ENCODE measurements at regions not wholly inside any gene's neighbourhood (a gene's known extent, or its start where the extent isn't known, plus 50 kb on each side); places are given as distances from the start of the nearest gene placed in this dataset.

GRCh38 chr11:70810133-70810532, 411.8 kb downstream of the CTTN start:
- Histone ChIP-seq H3K9ac (ENCODE audit: low read depth in 1 of 2, low read length in 2 of 2) (no peak overlapping the region), H3K27ac (ENCODE audit: low read depth in 1 of 2, low read length in 2 of 2) (no peak overlapping the region), H3K4me3 (ENCODE audit: low read depth in 1 of 3, low read length in 3 of 3) (no peak overlapping the region), H3K36me3 (ENCODE audit: control insufficient read depth in 4 of 4, insufficient read depth in 3 of 4, low read depth in 1 of 4, low read length in 3 of 4) (peaks cover 0 to 21% (median 5%) of the 10 kb centered on the region in 4 donors), H3K9me3 (ENCODE audit: control insufficient read depth in 4 of 4, low read length in 3 of 4) (no peaks in the 10 kb centered on the region), H3K4me1 (ENCODE audit: control insufficient read depth in 4 of 4, insufficient read depth in 4 of 4, low read length in 3 of 4) (no peaks in the 10 kb centered on the region), H3K27me3 (ENCODE audit: control insufficient read depth in 4 of 4, insufficient read depth in 4 of 4, low read length in 3 of 4) (no peaks in the 10 kb centered on the region)
- 92% methylated on average over 9 of the region's 9 CpGs for WGBS
- TF ChIP-seq FOXA1 (IDR thresholded peaks at IDR 0.05) = no peak
- no peak for TF ChIP-seq RAD21 (IDR thresholded peaks at IDR 0.05)
- no peak for TF ChIP-seq HNF4G (IDR thresholded peaks at IDR 0.05)
- no peak for TF ChIP-seq JUND (IDR thresholded peaks at IDR 0.05)
- TF ChIP-seq, protein P1, sequence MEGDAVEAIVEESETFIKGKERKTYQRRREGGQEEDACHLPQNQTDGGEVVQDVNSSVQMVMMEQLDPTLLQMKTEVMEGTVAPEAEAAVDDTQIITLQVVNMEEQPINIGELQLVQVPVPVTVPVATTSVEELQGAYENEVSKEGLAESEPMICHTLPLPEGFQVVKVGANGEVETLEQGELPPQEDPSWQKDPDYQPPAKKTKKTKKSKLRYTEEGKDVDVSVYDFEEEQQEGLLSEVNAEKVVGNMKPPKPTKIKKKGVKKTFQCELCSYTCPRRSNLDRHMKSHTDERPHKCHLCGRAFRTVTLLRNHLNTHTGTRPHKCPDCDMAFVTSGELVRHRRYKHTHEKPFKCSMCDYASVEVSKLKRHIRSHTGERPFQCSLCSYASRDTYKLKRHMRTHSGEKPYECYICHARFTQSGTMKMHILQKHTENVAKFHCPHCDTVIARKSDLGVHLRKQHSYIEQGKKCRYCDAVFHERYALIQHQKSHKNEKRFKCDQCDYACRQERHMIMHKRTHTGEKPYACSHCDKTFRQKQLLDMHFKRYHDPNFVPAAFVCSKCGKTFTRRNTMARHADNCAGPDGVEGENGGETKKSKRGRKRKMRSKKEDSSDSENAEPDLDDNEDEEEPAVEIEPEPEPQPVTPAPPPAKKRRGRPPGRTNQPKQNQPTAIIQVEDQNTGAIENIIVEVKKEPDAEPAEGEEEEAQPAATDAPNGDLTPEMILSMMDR (IDR thresholded peaks at IDR 0.05; ENCODE audit: low read depth, low read length, missing input control) = no peak
- TF ChIP-seq, protein P2, sequence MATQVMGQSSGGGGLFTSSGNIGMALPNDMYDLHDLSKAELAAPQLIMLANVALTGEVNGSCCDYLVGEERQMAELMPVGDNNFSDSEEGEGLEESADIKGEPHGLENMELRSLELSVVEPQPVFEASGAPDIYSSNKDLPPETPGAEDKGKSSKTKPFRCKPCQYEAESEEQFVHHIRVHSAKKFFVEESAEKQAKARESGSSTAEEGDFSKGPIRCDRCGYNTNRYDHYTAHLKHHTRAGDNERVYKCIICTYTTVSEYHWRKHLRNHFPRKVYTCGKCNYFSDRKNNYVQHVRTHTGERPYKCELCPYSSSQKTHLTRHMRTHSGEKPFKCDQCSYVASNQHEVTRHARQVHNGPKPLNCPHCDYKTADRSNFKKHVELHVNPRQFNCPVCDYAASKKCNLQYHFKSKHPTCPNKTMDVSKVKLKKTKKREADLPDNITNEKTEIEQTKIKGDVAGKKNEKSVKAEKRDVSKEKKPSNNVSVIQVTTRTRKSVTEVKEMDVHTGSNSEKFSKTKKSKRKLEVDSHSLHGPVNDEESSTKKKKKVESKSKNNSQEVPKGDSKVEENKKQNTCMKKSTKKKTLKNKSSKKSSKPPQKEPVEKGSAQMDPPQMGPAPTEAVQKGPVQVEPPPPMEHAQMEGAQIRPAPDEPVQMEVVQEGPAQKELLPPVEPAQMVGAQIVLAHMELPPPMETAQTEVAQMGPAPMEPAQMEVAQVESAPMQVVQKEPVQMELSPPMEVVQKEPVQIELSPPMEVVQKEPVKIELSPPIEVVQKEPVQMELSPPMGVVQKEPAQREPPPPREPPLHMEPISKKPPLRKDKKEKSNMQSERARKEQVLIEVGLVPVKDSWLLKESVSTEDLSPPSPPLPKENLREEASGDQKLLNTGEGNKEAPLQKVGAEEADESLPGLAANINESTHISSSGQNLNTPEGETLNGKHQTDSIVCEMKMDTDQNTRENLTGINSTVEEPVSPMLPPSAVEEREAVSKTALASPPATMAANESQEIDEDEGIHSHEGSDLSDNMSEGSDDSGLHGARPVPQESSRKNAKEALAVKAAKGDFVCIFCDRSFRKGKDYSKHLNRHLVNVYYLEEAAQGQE (IDR thresholded peaks at IDR 0.05) = no peak
- TF ChIP-seq, protein P3, sequence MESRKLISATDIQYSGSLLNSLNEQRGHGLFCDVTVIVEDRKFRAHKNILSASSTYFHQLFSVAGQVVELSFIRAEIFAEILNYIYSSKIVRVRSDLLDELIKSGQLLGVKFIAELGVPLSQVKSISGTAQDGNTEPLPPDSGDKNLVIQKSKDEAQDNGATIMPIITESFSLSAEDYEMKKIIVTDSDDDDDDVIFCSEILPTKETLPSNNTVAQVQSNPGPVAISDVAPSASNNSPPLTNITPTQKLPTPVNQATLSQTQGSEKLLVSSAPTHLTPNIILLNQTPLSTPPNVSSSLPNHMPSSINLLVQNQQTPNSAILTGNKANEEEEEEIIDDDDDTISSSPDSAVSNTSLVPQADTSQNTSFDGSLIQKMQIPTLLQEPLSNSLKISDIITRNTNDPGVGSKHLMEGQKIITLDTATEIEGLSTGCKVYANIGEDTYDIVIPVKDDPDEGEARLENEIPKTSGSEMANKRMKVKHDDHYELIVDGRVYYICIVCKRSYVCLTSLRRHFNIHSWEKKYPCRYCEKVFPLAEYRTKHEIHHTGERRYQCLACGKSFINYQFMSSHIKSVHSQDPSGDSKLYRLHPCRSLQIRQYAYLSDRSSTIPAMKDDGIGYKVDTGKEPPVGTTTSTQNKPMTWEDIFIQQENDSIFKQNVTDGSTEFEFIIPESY (IDR thresholded peaks at IDR 0.05) = no peak
- no peak for TF ChIP-seq NR2F2 (IDR thresholded peaks at IDR 0.05)
- no peak for TF ChIP-seq TAF1 (conservative IDR thresholded peaks at IDR 0.05)
- no peak for TF ChIP-seq SP1 (IDR thresholded peaks at IDR 0.05)
- no peak for TF ChIP-seq RXRA (IDR thresholded peaks at IDR 0.05)
- TF ChIP-seq HNF4A (conservative IDR thresholded peaks at IDR 0.05) = no peak
- TF ChIP-seq, protein P4, sequence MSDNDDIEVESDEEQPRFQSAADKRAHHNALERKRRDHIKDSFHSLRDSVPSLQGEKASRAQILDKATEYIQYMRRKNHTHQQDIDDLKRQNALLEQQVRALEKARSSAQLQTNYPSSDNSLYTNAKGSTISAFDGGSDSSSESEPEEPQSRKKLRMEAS (IDR thresholded peaks at IDR 0.05) = no peak
- no peak for TF ChIP-seq EGR1 (IDR thresholded peaks at IDR 0.05; ENCODE audit: low read depth in 2 of 2)
- no peak for TF ChIP-seq YY1 (IDR thresholded peaks at IDR 0.05)
- TF ChIP-seq GABPA (IDR thresholded peaks at IDR 0.05 in 1 of 2, conservative IDR thresholded peaks at IDR 0.05 in 1 of 2) = no peak
- no peak for TF ChIP-seq FOXA2 (IDR thresholded peaks at IDR 0.05)
- TF ChIP-seq ATF3 (IDR thresholded peaks at IDR 0.05) = no peak
- no peak for DNase-seq (ENCODE audit: low spot score)

Data from liver (tissue), 8 donors.